Head of caudate nucleus (tissue), 42 donors: ENCODE measurements at regions not wholly inside any gene's neighbourhood (a gene's known extent, or its start where the extent isn't known, plus 50 kb on each side); places are given as distances from the start of the nearest gene placed in this dataset.
"Not testable (repeated sequence)": the region's sequence is repeated elsewhere in the genome, so short reads cannot be mapped to it uniquely, and the experiment has no call there.

Experiments used
- DNase-seq, 42 donors: peaks; one replicate each; pipeline versions ENCODE4 v3.0.0 to v3.0.0-alpha.2; 2020 to 2021; ENCODE audit warnings: mixed read lengths in 7 of 42
- intact Hi-C: fragments of 100-400 bp; cut with DNase I; formaldehyde crosslinking; loops from one replicate; pipeline ENCODE4 v1.15.0; 2022

GRCh38 chrX:35381709-35382108 lies 416.4 kb upstream of the MAGEB16 start:
- not testable (repeated sequence) for DNase-seq

GRCh38 chrX:35382966-35383365 lies 415.2 kb upstream of the MAGEB16 start:
- no peak for DNase-seq
- intact Hi-C loops = no loop called here

More at GRCh38 chrX:35381709-35382108, 416.4 kb upstream of the MAGEB16 start:
- intact Hi-C loops = not testable (repeated sequence)

- DNase-seq = no peak
- intact Hi-C loops = no loop called here
Measured at GRCh38 chrX:35392232-35392631, 405.9 kb upstream of the MAGEB16 start.

- DNase-seq = no peak
- intact Hi-C loops = no loop called here
Measured at GRCh38 chrX:35406386-35406785, 391.8 kb upstream of the MAGEB16 start.

- DNase-seq = no peak
- intact Hi-C loops = no loop called here
Measured at GRCh38 chrX:35416782-35417181, 381.4 kb upstream of the MAGEB16 start.

- intact Hi-C loops = no loop called here
Measured at GRCh38 chrX:35432056-35432455, 366.1 kb upstream of the MAGEB16 start.

GRCh38 chrX:35439034-35439660 lies 359.0 kb upstream of the MAGEB16 start:
- intact Hi-C loops = no loop called here
- DNase-seq = no peak

More at GRCh38 chrX:35432056-35432455, 366.1 kb upstream of the MAGEB16 start:
- no peak for DNase-seq

GRCh38 chrX:35439692-35440091 lies 358.4 kb upstream of the MAGEB16 start:
- no peak for DNase-seq

GRCh38 chrX:35442421-35442820 lies 355.7 kb upstream of the MAGEB16 start:
- intact Hi-C loops = no loop called here

More at GRCh38 chrX:35439692-35440091, 358.4 kb upstream of the MAGEB16 start:
- intact Hi-C loops = no loop called here

GRCh38 chrX:35443091-35443582 lies 355.0 kb upstream of the MAGEB16 start:
- intact Hi-C loops = not testable (repeated sequence)
- DNase-seq = peak in 5 of 42 donors; percentile 2 to 44 (median 13)

More at GRCh38 chrX:35442421-35442820, 355.7 kb upstream of the MAGEB16 start:
- no peak for DNase-seq

- no peak for DNase-seq
- intact Hi-C loops = no loop called here
Measured at GRCh38 chrX:35444671-35445355, 353.3 kb upstream of the MAGEB16 start.

GRCh38 chrX:35445912-35446311 lies 352.2 kb upstream of the MAGEB16 start:
- intact Hi-C loops = no loop called here
- DNase-seq = no peak

- no peak for DNase-seq
- intact Hi-C loops = no loop called here
Measured at GRCh38 chrX:35456891-35457290, 341.3 kb upstream of the MAGEB16 start.

- intact Hi-C loops = no loop called here
- no peak for DNase-seq
Measured at GRCh38 chrX:35458142-35458541, 340.0 kb upstream of the MAGEB16 start.

- DNase-seq = no peak
- intact Hi-C loops = no loop called here
Measured at GRCh38 chrX:35461164-35461563, 337.0 kb upstream of the MAGEB16 start.

GRCh38 chrX:35496671-35497070 lies 301.5 kb upstream of the MAGEB16 start:
- DNase-seq, intact Hi-C loops: not testable (repeated sequence)

GRCh38 chrX:35497453-35497852 lies 300.7 kb upstream of the MAGEB16 start:
- DNase-seq, intact Hi-C loops: not testable (repeated sequence)

GRCh38 chrX:35499071-35499862 lies 298.9 kb upstream of the MAGEB16 start:
- no peak for DNase-seq

GRCh38 chrX:35507701-35508100 lies 290.4 kb upstream of the MAGEB16 start:
- DNase-seq = no peak
- intact Hi-C loops = no loop called here

More at GRCh38 chrX:35499071-35499862, 298.9 kb upstream of the MAGEB16 start:
- intact Hi-C loops = no loop called here

- intact Hi-C loops, DNase-seq: not testable (repeated sequence)
Measured at GRCh38 chrX:35548003-35548402, 250.1 kb upstream of the MAGEB16 start.
